GM18517 (cell line): ENCODE measurements at regions not wholly inside any gene's neighbourhood (a gene's known extent, or its start where the extent isn't known, plus 50 kb on each side); places are given as distances from the start of the nearest gene placed in this dataset.
A peak's percentile ranks its signal among the peaks of the same experiment; 100 is the strongest.

ENCODE experiments used
- ATAC-seq: cut with Tn5 transposase; IDR thresholded peaks from one replicate; pipeline ENCODE4 v1.9.1; 2021; ENCODE audit warnings: mild to moderate bottlenecking, moderate library complexity; ENCODE audit not compliant: unreplicated experiment

GRCh38 chr10:108411894-108412293, 1247.4 kb upstream of the SORCS1 start:
- ATAC-seq = no peak

DNA sequence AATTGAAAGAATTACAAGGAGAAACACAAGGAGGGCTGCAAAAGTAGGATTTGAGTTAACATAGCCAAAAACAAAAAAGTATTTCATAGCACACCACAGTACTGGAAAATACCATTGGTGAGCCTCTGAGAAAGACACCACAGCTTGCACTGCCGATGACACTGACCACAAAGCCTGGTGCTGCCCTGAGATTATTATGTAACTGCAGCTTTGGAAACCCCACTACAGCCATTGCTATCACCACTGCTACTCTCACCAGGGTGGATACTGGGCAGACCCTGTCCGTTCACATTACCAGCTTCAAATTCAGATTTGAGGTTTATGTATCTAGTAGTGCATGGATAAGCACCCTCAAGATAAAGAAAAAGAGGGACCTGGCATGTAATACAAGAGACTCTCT, 1246.7 kb upstream of the SORCS1 start:
- no peak for ATAC-seq

DNA sequence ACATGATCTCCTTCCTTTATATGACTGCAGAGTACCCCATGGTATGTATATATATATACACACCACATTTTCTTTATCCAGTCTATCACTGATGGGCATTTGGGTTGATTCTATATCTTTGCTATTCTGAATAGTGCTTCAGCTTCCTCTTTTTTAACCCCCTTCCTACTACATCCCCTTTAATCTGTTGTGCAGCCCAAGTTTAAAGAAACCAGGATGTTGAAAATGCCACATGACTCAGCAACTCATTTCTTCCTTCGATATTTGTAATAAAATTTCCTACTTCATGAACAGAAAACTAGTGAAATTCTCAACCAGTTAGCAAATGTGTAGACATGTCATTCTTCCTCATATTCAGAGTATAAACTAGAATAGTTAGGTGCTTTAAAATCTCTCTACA, 1245.7 kb upstream of the SORCS1 start:
- ATAC-seq = no peak

- ATAC-seq = no peak
These were observed 1244.8 kb upstream of the SORCS1 start for GRCh38 chr10:108409306-108409705.

- ATAC-seq = no peak
These were observed 1239.6 kb upstream of the SORCS1 start for GRCh38 chr10:108404155-108404554.

GRCh38 chr10:108399465-108399864, 1235.0 kb upstream of the SORCS1 start:
- no peak for ATAC-seq

DNA sequence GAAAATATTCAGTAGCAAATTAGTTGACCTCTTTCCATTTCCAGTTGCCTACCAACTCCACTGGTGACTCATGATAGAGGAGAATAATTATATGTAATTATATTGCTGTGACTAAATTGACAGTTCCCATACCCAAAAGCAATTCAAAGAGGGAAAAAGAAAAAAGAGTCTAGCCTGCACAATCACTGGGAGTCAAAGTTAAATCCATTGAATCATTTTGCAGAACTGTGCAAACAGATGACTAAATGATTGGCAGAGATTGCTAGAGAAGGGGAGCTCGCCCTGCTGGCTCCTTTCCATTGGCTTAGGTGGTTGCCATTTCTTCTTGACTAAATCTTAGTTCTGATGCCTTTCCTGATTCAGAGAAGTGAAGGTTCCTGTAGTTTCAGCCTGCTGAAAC, 1228.6 kb upstream of the SORCS1 start:
- ATAC-seq = no peak

DNA sequence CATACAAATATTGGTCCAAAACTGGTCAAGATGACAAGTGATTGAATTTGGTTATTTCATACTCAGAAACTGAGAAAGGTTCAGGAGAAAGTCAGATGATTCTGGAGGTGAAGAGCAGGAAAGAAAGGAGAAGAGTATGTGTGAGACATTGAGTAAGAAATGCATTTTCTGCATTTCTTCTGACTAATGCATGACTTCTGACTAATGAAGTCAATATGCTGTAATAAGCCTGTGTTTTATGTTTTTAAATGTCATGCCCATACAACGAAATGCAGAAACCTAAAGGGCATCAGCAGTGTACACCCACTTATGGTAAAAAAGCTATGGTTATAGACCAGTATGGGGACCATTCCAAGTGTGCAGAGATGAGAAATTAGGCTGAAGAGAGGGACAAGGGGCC, 1227.8 kb upstream of the SORCS1 start:
- ATAC-seq = no peak

DNA sequence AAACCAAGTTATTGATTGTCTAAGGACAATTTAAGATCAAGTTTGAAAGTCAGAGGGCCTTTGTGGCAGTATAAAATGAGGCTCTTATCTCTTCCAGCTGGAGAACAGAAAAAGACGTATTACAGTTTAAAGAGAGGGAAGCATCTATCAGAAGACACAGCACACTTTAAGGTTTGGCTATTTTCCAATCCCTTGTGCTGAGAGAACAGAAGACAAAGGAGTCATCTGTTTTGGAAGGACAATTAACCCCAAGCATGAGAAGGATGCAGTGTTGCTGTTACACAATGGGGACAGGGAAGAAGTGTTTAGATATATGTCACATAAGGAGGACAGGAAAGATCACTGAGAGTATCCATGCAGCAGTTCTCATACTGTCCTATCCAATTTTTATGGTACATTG, 1224.2 kb upstream of the SORCS1 start:
- no peak for ATAC-seq

DNA sequence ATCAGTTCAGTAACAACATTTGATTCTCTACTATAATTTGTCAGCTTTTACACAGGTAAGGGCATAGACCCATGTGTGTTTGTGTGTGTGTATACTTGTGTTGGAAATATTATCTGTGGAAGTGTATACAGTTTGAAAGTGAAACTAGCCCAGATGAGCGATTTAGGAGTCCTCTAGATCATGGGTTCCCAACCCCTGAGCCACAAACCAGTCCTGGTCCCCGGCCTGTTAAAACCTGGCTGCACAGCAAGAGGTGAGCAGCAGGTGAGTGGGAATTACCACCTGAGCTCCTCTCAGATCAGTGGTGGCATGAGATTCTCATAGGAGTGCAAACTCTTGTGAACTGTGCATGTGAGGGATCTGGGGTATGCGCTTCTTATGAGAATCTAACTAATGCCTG, 1221.5 kb upstream of the SORCS1 start:
- ATAC-seq = no peak

DNA sequence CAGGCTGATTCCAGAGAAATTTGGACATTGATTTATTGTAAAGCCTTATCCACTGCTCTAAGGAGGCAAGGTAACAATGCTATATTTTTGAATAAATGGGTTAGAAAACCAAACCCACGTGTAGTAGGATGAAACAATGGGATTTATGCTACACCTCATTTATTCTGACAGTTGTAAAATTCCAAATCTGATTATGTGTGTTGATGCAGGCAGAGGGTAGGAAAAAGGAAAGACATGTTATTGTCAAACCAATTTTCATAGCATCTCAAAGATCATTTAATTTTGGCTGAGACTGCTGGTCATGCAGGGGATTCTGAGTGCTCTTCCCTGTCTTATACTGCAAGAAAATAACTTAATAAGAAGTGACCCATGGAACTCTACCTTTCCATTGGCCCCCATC, 1219.9 kb upstream of the SORCS1 start:
- no peak for ATAC-seq

GRCh38 chr10:108378779-108379178, 1214.3 kb upstream of the SORCS1 start:
- ATAC-seq = no peak

GRCh38 chr10:108375691-108376090, 1211.2 kb upstream of the SORCS1 start:
- no peak for ATAC-seq

GRCh38 chr10:108374991-108375390, 1210.5 kb upstream of the SORCS1 start:
- no peak for ATAC-seq

GRCh38 chr10:108365541-108365940, 1201.0 kb upstream of the SORCS1 start:
- no peak for ATAC-seq

GRCh38 chr10:108363576-108363975, 1199.1 kb upstream of the SORCS1 start:
- ATAC-seq = no peak

DNA sequence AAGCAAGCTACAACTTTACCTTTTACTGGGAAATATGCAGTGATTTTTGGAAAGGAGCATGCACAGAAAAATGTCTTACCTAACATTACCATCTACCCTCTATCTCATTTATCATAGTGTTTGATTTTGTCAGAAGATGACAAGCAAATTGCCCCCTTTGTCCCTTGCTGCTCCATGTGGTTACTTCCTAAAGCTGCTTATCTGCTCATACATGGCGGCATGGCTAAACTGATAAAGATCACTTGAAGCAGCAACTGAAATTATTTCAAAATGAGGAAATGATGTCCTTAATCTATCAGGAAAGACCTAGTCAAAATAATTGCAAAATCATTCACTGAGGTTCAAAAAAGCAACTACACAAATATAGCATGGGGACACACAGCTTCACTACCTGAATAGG, 1198.5 kb upstream of the SORCS1 start:
- no peak for ATAC-seq

- ATAC-seq = no peak
These were observed 1197.8 kb upstream of the SORCS1 start for GRCh38 chr10:108362296-108362695.

GRCh38 chr10:108360187-108360586, 1195.7 kb upstream of the SORCS1 start:
- no peak for ATAC-seq

DNA sequence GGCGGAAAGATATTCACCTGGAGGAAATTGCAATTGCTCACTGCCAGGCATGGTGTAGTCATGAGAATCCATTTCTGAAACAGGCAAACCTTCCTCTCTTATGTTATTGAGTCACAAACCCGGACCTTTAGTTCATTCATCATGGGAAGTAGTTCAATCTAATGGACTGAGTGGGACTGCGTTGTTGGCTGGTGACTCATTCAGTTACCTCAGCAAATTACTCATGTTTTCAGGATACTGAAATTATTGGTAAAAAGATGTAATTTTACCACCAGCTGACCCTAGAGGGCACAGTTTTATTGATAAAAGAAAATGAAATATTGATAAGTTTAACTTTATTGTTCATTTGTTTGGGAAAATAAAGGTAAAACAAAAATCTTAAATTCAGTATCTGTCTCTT, 1194.4 kb upstream of the SORCS1 start:
- peak; percentile 87 for ATAC-seq

DNA sequence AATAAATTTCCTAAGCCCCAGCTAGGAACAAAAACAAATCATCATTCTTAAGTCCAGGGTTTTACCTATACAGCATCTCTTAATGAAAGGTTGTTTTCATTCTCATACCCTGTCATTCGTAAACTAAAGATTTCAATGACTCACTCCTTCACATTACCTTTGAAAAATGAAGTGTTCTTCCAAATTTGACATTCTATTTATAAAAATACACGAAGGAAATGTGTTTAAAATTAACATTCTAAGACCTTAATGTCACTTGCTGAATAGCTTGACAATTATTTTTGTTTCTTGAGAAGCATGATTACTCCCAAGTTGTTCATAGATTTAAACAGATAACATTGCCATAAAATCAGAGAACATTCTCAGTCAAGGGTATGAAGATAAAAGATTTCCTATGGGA, 1188.3 kb upstream of the SORCS1 start:
- ATAC-seq = no peak

DNA sequence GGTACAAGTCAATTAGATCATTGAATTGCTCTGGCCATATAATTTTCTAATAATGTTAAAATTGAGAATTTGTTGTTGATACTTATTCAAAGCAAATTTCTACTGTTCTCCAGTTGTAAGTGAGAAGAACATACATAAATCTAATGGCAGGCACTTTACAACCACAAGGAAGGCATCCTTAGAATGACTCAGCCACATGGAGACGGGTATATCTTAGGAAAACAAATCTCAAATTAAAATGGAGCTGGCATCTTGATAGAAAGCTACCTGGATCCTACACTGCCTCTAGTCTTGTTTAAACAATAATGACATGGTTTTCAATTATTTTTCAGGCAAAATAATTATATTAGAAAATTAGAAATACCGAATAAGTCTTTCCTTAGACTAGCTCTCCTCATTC, 1183.7 kb upstream of the SORCS1 start:
- ATAC-seq = no peak

- ATAC-seq = no peak
These were observed 1181.6 kb upstream of the SORCS1 start for GRCh38 chr10:108346066-108346465.

DNA sequence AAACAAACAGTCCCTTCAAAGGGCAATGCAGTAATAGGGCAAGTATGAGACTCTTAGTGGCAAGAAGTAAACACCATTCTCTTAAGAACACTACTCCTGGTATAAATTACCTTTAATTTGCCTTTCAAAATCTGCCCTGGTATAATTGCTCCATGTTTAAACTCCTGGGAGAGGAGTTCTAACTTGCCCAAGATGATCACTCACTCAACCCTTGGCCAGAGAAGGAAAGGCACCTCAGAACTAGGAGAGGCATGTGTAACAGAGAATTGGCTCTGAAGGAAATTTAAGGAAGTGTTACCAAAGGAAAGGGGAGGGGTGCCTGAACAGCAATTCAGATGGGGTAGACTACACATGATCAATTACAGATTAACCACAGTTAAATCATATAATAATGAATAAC, 1173.6 kb upstream of the SORCS1 start:
- no peak for ATAC-seq
